Kidney tubule cell (primary cell): ENCODE measurements at regions not wholly inside any gene's neighbourhood (a gene's known extent, or its start where the extent isn't known, plus 50 kb on each side); places are given as distances from the start of the nearest gene placed in this dataset.

Source experiments
- DNase-seq: peaks from one replicate; pipeline ENCODE4 v3.0.0-alpha.2; 2018; ENCODE audit warnings: low spot score

GRCh38 chr7:25861601-25862260, 290.3 kb upstream of the NFE2L3 start:
- DNase-seq: no peak

DNA sequence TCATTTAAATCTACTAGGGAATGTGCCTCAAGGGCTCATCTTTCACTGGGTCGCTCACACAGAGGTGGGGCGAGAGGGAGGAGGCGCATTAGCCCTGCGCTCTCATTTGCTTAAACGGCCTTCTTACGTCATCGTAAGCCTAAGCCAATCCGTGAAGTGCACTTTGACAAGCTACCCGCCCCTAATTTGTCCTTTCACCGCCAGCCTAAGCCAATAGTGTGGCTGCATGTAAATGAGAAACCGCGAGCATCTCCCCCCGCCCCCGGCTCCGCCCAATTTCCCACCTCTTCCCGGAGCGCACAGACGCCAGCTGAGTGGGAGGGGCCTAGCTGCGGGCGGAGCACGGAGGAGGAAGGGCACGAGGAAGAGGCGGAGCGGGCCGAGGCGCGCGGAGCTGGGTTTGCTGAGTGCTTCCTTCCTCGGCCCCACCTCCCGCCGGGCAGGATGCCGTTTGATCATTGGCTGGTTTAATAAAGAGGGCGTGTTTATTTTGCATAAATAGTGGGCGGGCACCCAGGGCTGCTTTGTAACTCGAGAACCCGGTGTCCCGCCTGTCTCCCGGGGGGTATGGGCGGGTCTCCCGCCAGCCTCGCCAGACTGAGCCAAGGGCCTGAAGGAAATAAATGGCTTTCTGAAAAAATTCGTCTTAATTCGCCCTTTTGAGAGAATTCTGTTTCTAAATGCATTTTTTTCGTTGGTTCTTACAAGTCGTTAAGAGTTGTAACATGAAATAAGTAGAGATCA, 289.6 kb upstream of the NFE2L3 start:
- peak; percentile 100 for DNase-seq

- no peak for DNase-seq
These were observed 288.8 kb upstream of the NFE2L3 start for GRCh38 chr7:25863005-25863728.

DNA sequence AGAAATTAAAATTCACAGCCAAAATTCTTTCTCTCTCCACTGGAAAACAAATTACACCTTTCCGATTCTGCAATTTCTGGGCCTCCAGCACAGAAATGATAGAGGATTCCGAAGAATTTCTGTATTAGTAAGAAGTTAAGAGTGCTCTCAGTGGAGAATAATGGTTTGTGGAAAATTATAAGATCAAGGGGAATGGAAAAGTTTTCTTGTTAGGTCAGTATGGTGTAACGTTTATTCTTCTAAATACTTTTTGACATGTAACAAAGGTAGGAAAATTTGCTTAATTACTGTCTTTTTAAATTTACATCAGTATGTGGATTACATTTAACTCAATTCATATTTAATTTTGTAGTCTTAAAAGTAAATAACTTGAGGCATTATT, 288.3 kb upstream of the NFE2L3 start:
- DNase-seq: no peak

- DNase-seq: no peak
These were observed 287.5 kb upstream of the NFE2L3 start for GRCh38 chr7:25864511-25864910.

- no peak for DNase-seq
These were observed 286.9 kb upstream of the NFE2L3 start for GRCh38 chr7:25864943-25865751.

- DNase-seq: no peak
These were observed 283.5 kb upstream of the NFE2L3 start for GRCh38 chr7:25868509-25868908.

- no peak for DNase-seq
These were observed 281.4 kb upstream of the NFE2L3 start for GRCh38 chr7:25870574-25870973.

- no peak for DNase-seq
These were observed 275.9 kb upstream of the NFE2L3 start for GRCh38 chr7:25876092-25876491.

DNA sequence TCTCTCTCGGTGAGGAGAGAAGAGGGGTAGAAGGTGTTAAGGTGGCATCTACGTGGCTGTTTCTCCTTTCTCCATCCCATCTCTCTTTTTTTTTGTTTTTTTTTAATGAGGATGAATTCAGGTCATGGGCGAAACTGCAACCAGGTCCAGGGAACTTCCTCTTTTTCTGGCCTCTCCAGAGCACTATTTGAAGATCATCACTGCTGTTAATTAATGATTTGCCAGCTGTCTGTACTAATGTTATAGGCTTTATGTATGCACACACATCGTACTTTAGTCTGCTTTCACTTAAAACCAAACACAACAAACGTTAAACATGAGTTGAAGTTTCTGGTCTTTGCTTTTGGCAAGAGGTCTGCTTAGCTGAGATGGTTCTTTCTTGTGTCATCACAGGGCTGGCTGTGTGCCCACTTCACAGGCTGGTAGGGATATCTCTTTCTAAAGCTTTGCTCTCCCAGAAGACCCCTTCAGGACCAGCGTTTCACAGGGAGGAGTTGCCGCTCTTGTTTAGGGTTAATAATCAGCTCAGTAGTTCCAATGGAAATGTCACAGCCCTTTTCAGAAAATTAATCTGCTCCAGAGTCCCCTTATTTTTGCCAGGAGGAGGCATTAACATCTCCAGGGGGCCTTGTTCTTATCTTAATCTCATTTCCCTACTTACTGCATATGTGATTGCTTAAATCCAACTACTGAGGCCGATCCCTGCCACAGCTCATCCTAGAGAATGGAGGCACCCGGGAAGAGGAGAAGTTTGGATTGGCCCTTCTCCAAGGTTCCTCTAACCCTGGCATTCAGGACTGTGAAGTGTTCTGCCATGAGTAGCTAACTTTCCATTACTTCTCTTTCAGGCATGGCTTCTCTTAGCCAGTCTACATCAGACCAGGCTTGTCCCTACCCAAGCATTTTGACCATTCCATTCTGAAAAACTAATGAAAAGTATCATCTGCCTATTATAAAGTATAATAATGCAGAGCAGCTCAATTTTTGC, 273.9 kb upstream of the NFE2L3 start:
- DNase-seq: no peak

DNA sequence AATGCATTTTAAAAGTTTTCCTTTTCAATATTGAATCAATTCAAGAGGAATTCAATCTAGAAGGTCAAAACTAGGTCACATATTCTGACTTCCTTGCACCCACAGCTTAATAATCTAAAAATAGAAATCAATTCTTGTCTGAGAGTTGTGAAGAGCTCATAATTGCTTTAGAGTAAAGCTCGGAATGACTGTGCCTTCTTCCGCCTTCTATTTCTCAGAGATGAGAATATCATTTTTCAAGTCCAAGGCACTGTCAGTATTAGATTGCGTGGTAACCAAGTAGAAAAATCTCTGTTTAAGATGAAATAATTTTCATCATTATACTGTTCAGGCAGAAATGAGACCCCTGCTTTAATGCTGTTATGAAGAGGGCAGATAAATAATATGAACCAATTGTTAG, 272.2 kb upstream of the NFE2L3 start:
- no peak for DNase-seq

GRCh38 chr7:25881317-25882037, 270.5 kb upstream of the NFE2L3 start:
- no peak for DNase-seq

DNA sequence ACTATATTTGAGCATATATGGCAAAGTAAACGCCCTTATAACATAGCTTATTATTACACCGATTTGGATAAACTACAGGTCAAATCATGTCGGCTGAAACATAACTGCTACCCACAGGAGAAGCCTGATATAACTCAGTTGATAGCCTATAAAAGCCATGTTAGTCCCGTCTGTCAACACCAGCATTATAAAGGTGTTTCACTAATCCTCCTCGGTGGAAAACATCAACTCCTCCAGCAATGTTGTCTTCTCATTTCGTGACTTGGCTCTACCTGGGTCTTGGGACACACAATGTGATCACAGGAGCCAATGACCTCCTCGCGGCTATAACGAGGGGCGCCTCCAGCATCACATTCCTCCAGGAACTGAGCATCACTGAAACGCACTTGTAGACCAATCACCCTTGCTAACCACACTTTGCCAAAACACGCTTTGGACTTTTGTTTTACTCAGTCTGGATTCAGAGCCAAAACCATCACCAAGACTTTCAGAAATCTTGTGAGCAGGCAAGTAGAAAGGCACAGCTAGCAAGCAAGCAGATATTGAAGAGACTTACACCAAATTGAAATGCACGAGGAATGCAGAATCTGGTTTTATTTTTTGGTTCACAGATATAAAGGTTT, 269.7 kb upstream of the NFE2L3 start:
- no peak for DNase-seq

DNA sequence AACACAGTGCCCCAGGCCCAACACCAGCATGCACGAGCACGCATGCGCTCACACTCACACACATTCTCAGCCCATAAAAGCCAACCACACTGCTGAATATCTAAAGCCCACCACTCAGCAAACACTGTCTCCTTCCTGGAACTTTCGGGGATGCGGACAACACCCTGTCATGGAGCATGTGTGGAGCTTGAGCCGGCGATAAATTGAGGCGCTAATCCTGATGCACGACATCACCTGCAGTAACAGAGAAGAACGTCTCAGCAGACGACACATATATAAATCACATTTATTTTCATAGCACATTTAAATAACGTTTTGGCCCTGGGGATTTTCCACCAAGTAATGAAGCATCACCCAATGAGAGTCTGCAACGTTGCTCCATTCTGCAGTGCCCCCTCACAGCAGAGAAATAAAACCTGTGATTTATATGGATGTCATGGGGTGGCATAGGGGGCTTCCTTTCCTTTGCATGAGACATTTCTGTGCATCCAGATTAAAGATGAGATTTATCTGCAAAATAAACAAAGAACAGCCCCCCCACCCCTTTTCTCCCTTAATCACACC, 267.7 kb upstream of the NFE2L3 start:
- DNase-seq: no peak

DNA sequence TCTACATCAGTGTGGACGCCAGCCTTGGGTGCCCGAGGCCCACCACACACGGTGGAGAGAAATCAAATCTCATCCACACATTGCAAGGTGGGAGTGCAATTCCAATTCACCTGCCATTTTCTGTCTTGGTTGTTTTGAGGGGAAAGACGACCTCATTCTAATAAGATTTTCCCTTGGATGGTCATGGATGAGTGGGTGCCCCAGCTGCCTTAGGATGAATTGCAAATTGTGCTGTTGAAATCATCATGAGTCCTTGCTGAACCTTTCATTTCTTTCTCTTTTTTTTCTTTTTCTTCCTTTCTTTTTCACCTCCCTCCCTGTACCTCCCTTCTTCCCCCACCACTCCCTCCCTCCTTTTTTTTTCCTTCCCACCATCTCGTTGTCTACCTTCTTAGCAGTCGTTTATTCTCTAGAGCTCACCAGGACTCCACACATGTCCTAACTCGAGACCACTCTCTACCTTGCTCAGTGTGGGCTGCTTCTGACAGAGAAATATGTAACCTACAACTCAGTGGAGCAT, 266.9 kb upstream of the NFE2L3 start:
- no peak for DNase-seq

DNA sequence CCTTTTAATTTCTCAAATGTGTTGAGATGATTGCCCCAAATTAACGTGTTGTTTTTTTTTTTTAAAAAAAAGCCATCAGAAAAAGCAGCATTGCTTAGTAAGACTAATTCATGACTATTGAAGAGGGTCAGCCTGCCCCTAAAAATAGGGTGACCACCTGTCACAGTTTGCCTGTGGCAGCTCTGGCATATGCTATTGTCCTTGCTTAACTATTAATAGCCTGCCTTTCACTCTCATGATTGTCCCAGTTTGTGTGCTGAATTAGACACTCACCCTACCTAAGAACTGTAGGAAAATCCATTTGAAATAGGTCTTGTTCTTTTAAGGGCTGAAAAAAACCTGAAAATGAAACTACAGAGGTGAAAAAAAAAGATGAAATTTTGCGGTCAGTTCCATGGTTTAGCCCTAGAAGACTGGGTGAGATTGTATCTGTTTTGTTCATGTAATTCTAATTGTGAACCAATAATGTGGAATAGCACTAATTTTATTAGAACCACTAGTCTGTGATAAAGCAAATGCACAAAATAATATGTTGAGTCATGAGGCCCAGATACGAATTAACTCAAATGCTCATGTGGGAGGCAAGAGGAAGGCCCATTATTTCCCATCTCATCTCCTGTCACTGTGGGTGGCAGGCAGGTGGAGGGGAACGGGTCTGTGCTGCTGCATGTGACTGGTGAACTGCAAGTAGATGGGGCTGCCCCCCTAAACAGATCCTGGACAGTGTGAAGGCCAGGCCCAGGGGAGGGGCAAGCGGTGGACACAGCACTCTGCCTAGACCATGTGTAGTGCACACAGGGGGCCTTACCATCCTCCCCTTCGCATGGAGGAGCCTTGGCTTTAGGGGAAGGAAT, 265.4 kb upstream of the NFE2L3 start:
- DNase-seq: no peak

DNA sequence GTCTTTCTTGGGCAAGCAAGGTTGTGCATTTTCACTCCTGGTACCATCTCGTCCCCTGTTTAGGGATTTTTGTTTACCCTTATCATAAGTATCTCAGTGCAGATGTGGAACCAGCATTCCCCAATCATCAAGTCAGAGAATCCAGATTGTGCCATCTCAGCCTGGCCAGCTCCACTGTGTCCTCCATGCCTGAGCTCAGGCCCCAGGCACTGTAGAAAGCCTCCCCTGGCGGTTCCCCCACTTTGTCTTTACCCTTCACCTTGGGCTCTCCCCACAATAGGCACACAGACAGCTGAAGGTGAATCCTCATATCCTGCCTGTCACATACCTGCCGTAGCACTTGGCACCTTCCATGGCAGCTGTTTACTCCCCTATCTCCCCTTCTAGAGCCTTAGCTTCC, 264.7 kb upstream of the NFE2L3 start:
- DNase-seq: no peak

GRCh38 chr7:25887795-25888559, 264.0 kb upstream of the NFE2L3 start:
- no peak for DNase-seq
